Panc1 (cell line): ENCODE measurements at regions not wholly inside any gene's neighbourhood (a gene's known extent, or its start where the extent isn't known, plus 50 kb on each side); places are given as distances from the start of the nearest gene placed in this dataset.

Experiments used
- CTCF ChIP-seq: fragments of 450-650 bp; IDR thresholded peaks from 2 replicates; pipeline ENCODE4 v1.5.1; 2017; ENCODE audit warnings: mild to moderate bottlenecking
- POLR2AphosphoS5 ChIP-seq: IDR thresholded peaks from 2 replicates; pipeline ENCODE4 v1.6.1; 2012; ENCODE audit warnings: mild to moderate bottlenecking, low read depth, low read length, moderate library complexity
- SIN3A ChIP-seq: IDR thresholded peaks from 2 replicates; pipeline ENCODE4 v1.6.1; 2012; ENCODE audit warnings: low read depth, mild to moderate bottlenecking, low read length, moderate library complexity, borderline replicate concordance; ENCODE audit not compliant: insufficient read depth

GRCh38 chr6:90892271-90892670 lies 305.4 kb upstream of the MAP3K7 start:
- no peak for TF ChIP-seq CTCF
- no peak for TF ChIP-seq SIN3A
- TF ChIP-seq POLR2AphosphoS5, result no peak
